Breast epithelium (tissue), 3 donors: ENCODE measurements at regions not wholly inside any gene's neighbourhood (a gene's known extent, or its start where the extent isn't known, plus 50 kb on each side); places are given as distances from the start of the nearest gene placed in this dataset.

Source experiments
- CTCF ChIP-seq, 3 donors: fragments of 450-650 bp; IDR thresholded peaks; one replicate each; pipeline ENCODE4 v1.5.1; 2016 to 2017; ENCODE audit warnings: antibody characterized with exemption in 3 of 3, mild to moderate bottlenecking in 3 of 3, moderate library complexity in 3 of 3
- POLR2AphosphoS5 ChIP-seq, 3 donors: sonication (generic); formaldehyde crosslinking; IDR thresholded peaks; one replicate each; pipeline ENCODE4 v1.6.1; 2017; ENCODE audit warnings: antibody characterized with exemption in 3 of 3

DNA sequence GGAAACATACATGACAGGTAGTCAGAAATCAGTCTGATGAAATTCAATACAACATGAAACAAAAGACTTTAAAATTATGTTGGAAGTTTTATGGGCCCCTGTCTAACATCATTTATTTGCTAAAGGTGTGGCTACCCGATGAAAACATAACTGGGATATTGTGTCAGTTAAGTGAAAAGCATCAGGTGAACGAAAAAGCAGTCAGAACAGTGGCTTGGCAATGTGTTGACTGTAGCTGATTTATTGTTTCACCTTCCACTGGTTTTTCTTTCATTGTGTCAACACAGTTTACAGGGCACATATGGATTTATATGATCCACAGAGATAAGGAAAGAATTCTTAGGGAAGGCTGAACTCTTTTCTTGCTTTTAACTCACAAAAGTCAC is 429.6 kb upstream of the ZNF608 start:
- no peak for TF ChIP-seq CTCF (IDR thresholded peaks at IDR 0.05)
- no peak for TF ChIP-seq POLR2AphosphoS5 (IDR thresholded peaks at IDR 0.05)
